OCI-LY1 (cell line): ENCODE measurements at regions not wholly inside any gene's neighbourhood (a gene's known extent, or its start where the extent isn't known, plus 50 kb on each side); places are given as distances from the start of the nearest gene placed in this dataset.
"Not testable (repeated sequence)": the region's sequence is repeated elsewhere in the genome, so short reads cannot be mapped to it uniquely, and the experiment has no call there.

ENCODE experiments used
- H2AFZ ChIP-seq: fragments of 200-600 bp; sonication (generic), shearing (Covaris generic); 2 replicates; pipeline ENCODE4 v1.6.0; 2014; ENCODE audit warnings: antibody characterized with exemption, mild to moderate bottlenecking, low read length
- H3F3A ChIP-seq: fragments of 200-600 bp; sonication (generic), shearing (Covaris generic); 2 replicates; pipeline ENCODE4 v1.6.0; 2014; ENCODE audit warnings: mild to moderate bottlenecking, antibody characterized with exemption, low read length, moderate library complexity; ENCODE audit not compliant: insufficient read depth
- H3K27ac ChIP-seq: fragments of 200-600 bp; sonication (generic); 2 replicates; pipeline ENCODE4 v1.5.1; 2014; ENCODE audit warnings: low read length, mixed run types, mild to moderate bottlenecking, low read depth; ENCODE audit not compliant: poor library complexity, severe bottlenecking
- H3K27me3 ChIP-seq: fragments of 200-600 bp; sonication (generic); 2 replicates; pipeline ENCODE4 v1.6.0; 2014; ENCODE audit warnings: antibody characterized with exemption, mild to moderate bottlenecking, low read length, moderate library complexity; ENCODE audit not compliant: insufficient read depth
- H3K36me3 ChIP-seq: fragments of 200-600 bp; sonication (generic); 2 replicates; pipeline ENCODE4 v1.6.1; 2014; ENCODE audit warnings: mild to moderate bottlenecking, antibody characterized with exemption, low read length, moderate library complexity, mixed read lengths; ENCODE audit not compliant: insufficient read depth
- H3K4me1 ChIP-seq: fragments of 200-600 bp; sonication (generic); 2 replicates; pipeline ENCODE4 v1.5.1; 2014; ENCODE audit warnings: mild to moderate bottlenecking, low read length, moderate library complexity; ENCODE audit not compliant: insufficient read depth, severe bottlenecking
- H3K4me2 ChIP-seq: fragments of 200-600 bp; sonication (generic), shearing (Covaris generic); 2 replicates; pipeline ENCODE4 v1.6.1; 2014; ENCODE audit warnings: low read length
- H3K4me3 ChIP-seq: fragments of 200-600 bp; sonication (generic); 2 replicates; pipeline ENCODE4 v1.5.1; 2014; ENCODE audit warnings: low read length, low read depth, mild to moderate bottlenecking, mixed read lengths; ENCODE audit not compliant: poor library complexity, severe bottlenecking
- H3K79me2 ChIP-seq: fragments of 200-600 bp; shearing (Covaris generic); 2 replicates; pipeline ENCODE4 v1.6.1; 2016; ENCODE audit warnings: mixed run types, low read length, mixed read lengths; ENCODE audit not compliant: insufficient read depth
- H3K9ac ChIP-seq: fragments of 200-600 bp; sonication (generic), shearing (Covaris generic); 2 replicates; pipeline ENCODE4 v1.6.1; 2014; ENCODE audit warnings: mild to moderate bottlenecking, low read length, mixed read lengths
- H3K9me2 ChIP-seq: fragments of 200-600 bp; sonication (generic), shearing (Covaris generic); 2 replicates; pipeline ENCODE4 v1.6.1; 2014; ENCODE audit warnings: low read depth, mild to moderate bottlenecking, low read length, mixed read lengths
- H3K9me3 ChIP-seq: fragments of 200-600 bp; shearing (Covaris generic); 2 replicates; pipeline ENCODE4 v1.6.1; 2014; ENCODE audit warnings: low read length, mixed read lengths
- H4K20me1 ChIP-seq: fragments of 200-600 bp; sonication (generic), shearing (Covaris generic); 2 replicates; pipeline ENCODE4 v1.6.0; 2016; ENCODE audit warnings: mild to moderate bottlenecking, low read length; ENCODE audit not compliant: insufficient read depth
- EZH2 ChIP-seq: fragments of 200-600 bp; sonication (generic), shearing (Covaris generic); IDR thresholded peaks from 2 replicates; pipeline ENCODE4 v1.8.0; 2017; ENCODE audit warnings: borderline replicate concordance, mixed run types, mild to moderate bottlenecking, antibody characterized with exemption, low read length, moderate library complexity, mixed read lengths
- TF ChIP-seq, protein P1 (sequence below): fragments of 200-600 bp; sonication (generic), shearing (Covaris generic); IDR thresholded peaks from 2 replicates; pipeline ENCODE4 v1.5.1; 2017; ENCODE audit warnings: mild to moderate bottlenecking, antibody characterized with exemption, low read length, moderate library complexity, mixed read lengths

DNA sequence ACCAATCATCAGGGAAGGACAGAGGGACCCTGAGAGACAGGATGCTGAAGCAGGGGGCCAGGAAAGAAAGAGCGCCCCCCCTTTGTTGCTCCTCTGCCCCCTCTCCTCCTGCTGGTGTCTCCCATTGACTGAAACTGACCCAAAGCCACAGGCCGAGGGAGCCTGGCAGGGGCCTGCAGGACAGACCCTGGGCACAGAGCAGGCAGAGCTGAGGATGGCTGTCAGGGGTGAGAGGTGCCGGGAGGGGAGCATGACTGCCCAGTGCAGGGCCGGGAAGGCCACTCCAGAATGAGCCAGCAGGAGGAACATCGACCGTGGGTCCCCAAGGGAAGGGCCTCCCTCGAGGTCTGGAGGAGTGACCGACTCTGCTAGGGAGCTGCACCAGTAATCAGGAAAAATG lies 427.8 kb downstream of the PREX1 start:
- Histone ChIP-seq H3K4me3 (no peak overlapping the region), H3K4me1 (no peaks in the 10 kb centered on the region), H3K27ac (no peak overlapping the region), H3K9me2 (no peaks in the 10 kb centered on the region), H3F3A (no peaks in the 10 kb centered on the region), H3K79me2 (no peaks in the 10 kb centered on the region), H3K36me3 (no peaks in the 10 kb centered on the region), H3K27me3 (no peaks in the 10 kb centered on the region), H3K4me2 (no peak overlapping the region), H4K20me1 (no peaks in the 10 kb centered on the region), H2AFZ (no peak overlapping the region), H3K9me3 (no peaks in the 10 kb centered on the region), H3K9ac (no peak overlapping the region)
- no peak for TF ChIP-seq EZH2

GRCh38 chr20:48398506-48399449 lies 429.0 kb downstream of the PREX1 start:
- Histone ChIP-seq H3K4me1 (no peaks in the 10 kb centered on the region), H4K20me1 (no peaks in the 10 kb centered on the region), H3K9me3 (no peaks in the 10 kb centered on the region), H3F3A (no peaks in the 10 kb centered on the region), H3K27me3 (no peaks in the 10 kb centered on the region), H3K9ac (no peak overlapping the region), H3K79me2 (no peaks in the 10 kb centered on the region), H3K36me3 (no peaks in the 10 kb centered on the region), H3K9me2 (no peaks in the 10 kb centered on the region), H3K27ac (no peak overlapping the region), H3K4me2 (no peak overlapping the region), H2AFZ (no peak overlapping the region), H3K4me3 (no peak overlapping the region)
- TF ChIP-seq, protein P1, sequence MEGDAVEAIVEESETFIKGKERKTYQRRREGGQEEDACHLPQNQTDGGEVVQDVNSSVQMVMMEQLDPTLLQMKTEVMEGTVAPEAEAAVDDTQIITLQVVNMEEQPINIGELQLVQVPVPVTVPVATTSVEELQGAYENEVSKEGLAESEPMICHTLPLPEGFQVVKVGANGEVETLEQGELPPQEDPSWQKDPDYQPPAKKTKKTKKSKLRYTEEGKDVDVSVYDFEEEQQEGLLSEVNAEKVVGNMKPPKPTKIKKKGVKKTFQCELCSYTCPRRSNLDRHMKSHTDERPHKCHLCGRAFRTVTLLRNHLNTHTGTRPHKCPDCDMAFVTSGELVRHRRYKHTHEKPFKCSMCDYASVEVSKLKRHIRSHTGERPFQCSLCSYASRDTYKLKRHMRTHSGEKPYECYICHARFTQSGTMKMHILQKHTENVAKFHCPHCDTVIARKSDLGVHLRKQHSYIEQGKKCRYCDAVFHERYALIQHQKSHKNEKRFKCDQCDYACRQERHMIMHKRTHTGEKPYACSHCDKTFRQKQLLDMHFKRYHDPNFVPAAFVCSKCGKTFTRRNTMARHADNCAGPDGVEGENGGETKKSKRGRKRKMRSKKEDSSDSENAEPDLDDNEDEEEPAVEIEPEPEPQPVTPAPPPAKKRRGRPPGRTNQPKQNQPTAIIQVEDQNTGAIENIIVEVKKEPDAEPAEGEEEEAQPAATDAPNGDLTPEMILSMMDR, result no peak
- no peak for TF ChIP-seq EZH2

GRCh38 chr20:48396981-48397861 lies 430.6 kb downstream of the PREX1 start:
- not testable (repeated sequence) for H4K20me1 ChIP-seq, H3K79me2 ChIP-seq, H3F3A ChIP-seq, H3K9ac ChIP-seq, H3K9me2 ChIP-seq, H3K4me1 ChIP-seq, H3K27ac ChIP-seq, H3K4me3 ChIP-seq, H3K4me2 ChIP-seq, H3K36me3 ChIP-seq, H3K27me3 ChIP-seq, H3K9me3 ChIP-seq, H2AFZ ChIP-seq

DNA sequence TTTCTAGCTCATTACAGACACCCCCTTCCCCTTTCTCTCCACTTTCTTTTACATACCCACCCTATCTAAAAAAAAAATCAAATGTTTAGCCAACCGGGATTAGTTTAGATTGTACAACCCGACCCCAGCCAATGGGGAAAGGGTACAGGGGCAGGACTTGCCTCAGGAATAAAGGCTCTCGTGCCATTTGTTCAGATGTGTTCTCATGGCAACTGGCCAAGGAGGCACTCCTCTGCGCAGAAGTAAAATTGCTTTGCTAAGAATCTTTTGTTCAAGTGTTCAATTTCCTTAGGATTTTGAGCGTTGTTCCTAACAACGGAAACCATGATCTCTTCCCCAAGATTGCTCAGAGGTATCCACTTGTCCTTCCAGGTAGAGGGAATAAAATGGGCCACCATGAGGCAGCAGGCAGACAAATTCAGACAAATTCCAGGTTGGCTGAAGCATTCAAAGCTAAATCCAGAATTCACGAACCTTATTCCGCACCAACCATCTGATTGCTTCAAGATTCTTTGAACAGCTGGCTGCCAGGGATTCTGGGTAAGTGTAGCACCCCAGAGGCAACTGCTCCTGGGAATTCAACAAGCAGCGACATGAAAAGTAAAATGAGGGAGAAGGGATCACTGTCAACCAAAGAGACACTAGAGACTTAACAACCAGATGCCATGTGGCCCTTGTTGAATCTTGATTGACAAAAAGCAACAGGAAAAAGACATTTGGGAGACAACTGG lies 431.8 kb downstream of the PREX1 start:
- H3K9me3 ChIP-seq, result no peaks in the 10 kb centered on the region
- H3K9me2 ChIP-seq, result no peaks in the 10 kb centered on the region
- no peaks in the 10 kb centered on the region for H3K79me2 ChIP-seq
- no peaks in the 10 kb centered on the region for H3K36me3 ChIP-seq
- H3K4me2 ChIP-seq, result no peak overlapping the region
- no peaks in the 10 kb centered on the region for H3K27me3 ChIP-seq
- H4K20me1 ChIP-seq, result no peaks in the 10 kb centered on the region
- H2AFZ ChIP-seq, result no peak overlapping the region
- TF ChIP-seq EZH2, result no peak
- TF ChIP-seq, protein P1, result no peak
- H3K9ac ChIP-seq, result no peak overlapping the region
- H3K27ac ChIP-seq, result no peak overlapping the region
- H3K4me3 ChIP-seq, result no peak overlapping the region
- H3F3A ChIP-seq, result no peaks in the 10 kb centered on the region
- H3K4me1 ChIP-seq, result no peaks in the 10 kb centered on the region
